B cell (primary cell): ENCODE measurements at regions not wholly inside any gene's neighbourhood (a gene's known extent, or its start where the extent isn't known, plus 50 kb on each side); places are given as distances from the start of the nearest gene placed in this dataset.

Source experiments
- ATAC-seq: fragments of 200-7000 bp; cut with Tn5 transposase; one replicate; pipeline ENCODE4 v1.10.0; 2021; ENCODE audit warnings: low read depth, mild to moderate bottlenecking, moderate number of reproducible peaks, moderate library complexity
- CTCF ChIA-PET: fragments of 350-600 bp; sonication (Branson Sonifier 250); formaldehyde crosslinking; loops from one replicate; lab custom pipeline; 2021; ENCODE audit warnings: antibody characterized with exemption, inconsistent platforms; lab: Charles Lee
- POLR2A ChIA-PET: fragments of 350-600 bp; sonication (Branson Sonifier 250); formaldehyde crosslinking; loops from one replicate; lab custom pipeline; 2021; ENCODE audit warnings: antibody characterized with exemption; lab: Charles Lee
- DNase-seq: peaks from one replicate; pipeline ENCODE4 v3.0.0; 2013
- H2AFZ ChIP-seq: 2 replicates; pipeline ENCODE4 v1.6.1; 2012; ENCODE audit warnings: mild to moderate bottlenecking, low read depth, low read length; ENCODE audit not compliant: insufficient read depth, poor library complexity, severe bottlenecking
- H3K27ac ChIP-seq, 2 donors: 1 replicate in 1 of 2; 2 replicates in 1 of 2; pipeline ENCODE4 v1.5.1; 2012 to 2013; ENCODE audit warnings: low read length in 2 of 2, mild to moderate bottlenecking in 2 of 2, moderate library complexity in 1 of 2
- H3K27me3 ChIP-seq, 4 experiments: fragments of 200-600 bp in 1 of 4; sonication (generic) in 1 of 4; replicated peaks in 1 of 4; 1 replicate in 2 of 4; 2 replicates in 2 of 4; pipeline versions ENCODE4 v1.6.1 to v1.7.0; 2013 to 2016; ENCODE audit warnings: low read length in 3 of 4, mild to moderate bottlenecking in 2 of 4, mixed read lengths in 1 of 4, moderate library complexity in 1 of 4; ENCODE audit not compliant: insufficient read depth in 4 of 4, control insufficient read depth in 3 of 4; ENCODE audit errors: control extremely low read depth in 1 of 4
- H3K36me3 ChIP-seq, 2 experiments: replicated peaks in 1 of 2; 1 replicate in 1 of 2; 2 replicates in 1 of 2; pipeline versions ENCODE4 v1.6.1 to v1.7.1; 2013; ENCODE audit warnings: low read length in 1 of 2; ENCODE audit not compliant: insufficient read depth in 2 of 2, control insufficient read depth in 1 of 2; ENCODE audit errors: control extremely low read depth in 1 of 2, extremely low read depth in 1 of 2
- H3K4me1 ChIP-seq, 2 donors: fragments of 200-600 bp in 1 of 2; sonication (generic) in 1 of 2; 1 replicate in 1 of 2; 2 replicates in 1 of 2; pipeline versions ENCODE4 v1.5.1 to v1.6.1; 2013 to 2017; ENCODE audit warnings: low read length in 2 of 2; ENCODE audit not compliant: control insufficient read depth in 2 of 2, insufficient read depth in 2 of 2
- H3K4me2 ChIP-seq: replicated peaks from 2 replicates; pipeline ENCODE3; 2012; ENCODE audit warnings: mild to moderate bottlenecking, low read depth, low read length; ENCODE audit not compliant: poor library complexity, severe bottlenecking
- H3K4me3 ChIP-seq, 5 experiments: fragments of 200-600 bp in 1 of 5; sonication (generic) in 1 of 5; 1 replicate in 3 of 5; 2 replicates in 2 of 5; pipeline versions ENCODE4 v1.5.1 to v1.7.0; 2011 to 2016; ENCODE audit warnings: low read length in 4 of 5, mild to moderate bottlenecking in 4 of 5, low read depth in 2 of 5, control low read depth in 1 of 5, moderate library complexity in 1 of 5; ENCODE audit not compliant: insufficient read depth in 1 of 5; ENCODE audit errors: control extremely low read depth in 1 of 5, extremely low read depth in 1 of 5
- H3K79me2 ChIP-seq: fragments of 200-600 bp; sonication (generic); one replicate; pipeline ENCODE4 v1.6.0; 2016; ENCODE audit warnings: low read length; ENCODE audit not compliant: control insufficient read depth, insufficient read depth
- H3K9ac ChIP-seq: fragments of 200-600 bp; sonication (generic); 2 replicates; pipeline ENCODE4 v1.6.1; 2017; ENCODE audit warnings: mild to moderate bottlenecking, low read length, moderate library complexity
- H3K9me3 ChIP-seq, 3 donors: one replicate each; pipeline versions ENCODE4 v1.6.1 to v1.7.1; 2013; ENCODE audit warnings: low read length in 2 of 3; ENCODE audit not compliant: control insufficient read depth in 2 of 3, insufficient read depth in 1 of 3; ENCODE audit errors: control extremely low read depth in 1 of 3
- H4K20me1 ChIP-seq: 2 replicates; pipeline ENCODE4 v1.6.0; 2012; ENCODE audit warnings: mild to moderate bottlenecking, low read length; ENCODE audit not compliant: insufficient read depth, control insufficient read depth, poor library complexity, severe bottlenecking
- H3K27ac Mint-ChIP-seq: one replicate; pipeline ENCODE4 v1.8.0; 2021; ENCODE audit warnings: mixed read lengths
- H3K27me3 Mint-ChIP-seq: one replicate; pipeline ENCODE4 v1.8.0; 2021; ENCODE audit warnings: mixed read lengths
- H3K4me1 Mint-ChIP-seq: one replicate; pipeline ENCODE4 v1.8.0; 2021; ENCODE audit warnings: mixed read lengths
- H3K4me3 Mint-ChIP-seq: one replicate; pipeline ENCODE4 v1.8.0; 2021; ENCODE audit warnings: mixed read lengths
- H3K9me3 Mint-ChIP-seq: one replicate; pipeline ENCODE4 v1.8.0; 2022; ENCODE audit warnings: mixed read lengths; ENCODE audit not compliant: insufficient read depth
- CTCF ChIP-seq: fragments of 200-600 bp; IDR thresholded peaks from one replicate; pipeline ENCODE4 v1.8.0; 2022; ENCODE audit warnings: antibody characterized with exemption, mild to moderate bottlenecking
- EZH2 ChIP-seq: IDR thresholded peaks from 2 replicates; pipeline ENCODE4 v1.6.1; 2012; ENCODE audit warnings: borderline replicate concordance, low read depth, mild to moderate bottlenecking, moderate library complexity, low read length; ENCODE audit not compliant: insufficient read depth, poor library complexity, severe bottlenecking
- WGBS: methylation state at CpG from one replicate; pipeline ENCODE4 v1.1.5; 2013; ENCODE audit warnings: missing lambda C conversion rate; ENCODE audit not compliant: insufficient coverage; 5-methylcytosine and 5-hydroxymethylcytosine counted together
- intact Hi-C: fragments of 100-400 bp; cut with micrococcal nuclease; formaldehyde crosslinking; loops from one replicate; pipeline ENCODE4 v1.10.0; 2022

GRCh38 chr12:33192226-33192625 lies 247.4 kb downstream of the SYT10 start:
- no peak for DNase-seq
- Histone ChIP-seq H3K27me3 (no peaks in the 10 kb centered on the region), H3K4me2 (no peak overlapping the region), H2AFZ (no peak overlapping the region), H3K79me2 (no peaks in the 10 kb centered on the region), H3K36me3 (no peaks in the 10 kb centered on the region), H3K4me1 (no peaks in the 10 kb centered on the region), H3K4me3 (no peak overlapping the region), H3K9me3 (peaks cover 1 to 2% (median 2%) of the 10 kb centered on the region in 3 donors), H3K9ac (no peak overlapping the region), H3K27ac (no peak overlapping the region), H4K20me1 (no peaks in the 10 kb centered on the region)
- Mint-ChIP-seq H3K9me3 (peaks cover 17% of the 10 kb centered on the region), H3K4me3 (no peak overlapping the region), H3K4me1 (no peaks in the 10 kb centered on the region), H3K27ac (no peak overlapping the region), H3K27me3 (no peaks in the 10 kb centered on the region)
- intact Hi-C loops, result no loop called here
- no peak for ATAC-seq
- WGBS, result no CpG with 5 or more reads among the region's 4 CpGs
- CTCF ChIA-PET, result no interaction called here
- POLR2A ChIA-PET, result no interaction called here
- no peak for TF ChIP-seq EZH2
- TF ChIP-seq CTCF, result no peak

GRCh38 chr12:33187409-33187808 lies 252.2 kb downstream of the SYT10 start:
- CTCF ChIA-PET, result no interaction called here
- DNase-seq (no peak), ATAC-seq (no peak)
- H4K20me1 ChIP-seq, result no peaks in the 10 kb centered on the region
- no peaks in the 10 kb centered on the region for H3K79me2 ChIP-seq
- H3K27ac ChIP-seq, result no peak overlapping the region
- no peak overlapping the region for H3K4me3 ChIP-seq
- H3K4me1 Mint-ChIP-seq, result no peaks in the 10 kb centered on the region
- no peak overlapping the region for H2AFZ ChIP-seq
- no peak for TF ChIP-seq CTCF
- TF ChIP-seq EZH2, result no peak
- intact Hi-C loops, result no loop called here
- H3K4me1 ChIP-seq, result no peaks in the 10 kb centered on the region
- H3K4me3 Mint-ChIP-seq, result no peak overlapping the region
- no peaks in the 10 kb centered on the region for H3K27me3 Mint-ChIP-seq
- no peak overlapping the region for H3K4me2 ChIP-seq
- H3K36me3 ChIP-seq, result no peaks in the 10 kb centered on the region
- POLR2A ChIA-PET, result no interaction called here
- no peak overlapping the region for H3K27ac Mint-ChIP-seq
- H3K9me3 Mint-ChIP-seq, result peaks cover 5% of the 10 kb centered on the region
- H3K27me3 ChIP-seq, result no peaks in the 10 kb centered on the region
- H3K9me3 ChIP-seq, result peaks cover 2 to 3% (median 2%) of the 10 kb centered on the region in 3 donors
- no peak overlapping the region for H3K9ac ChIP-seq
